ENCODE measurements at regions not wholly inside any gene's neighbourhood (a gene's known extent, or its start where the extent isn't known, plus 50 kb on each side); places are given as distances from the start of the nearest gene placed in this dataset.

DNA sequence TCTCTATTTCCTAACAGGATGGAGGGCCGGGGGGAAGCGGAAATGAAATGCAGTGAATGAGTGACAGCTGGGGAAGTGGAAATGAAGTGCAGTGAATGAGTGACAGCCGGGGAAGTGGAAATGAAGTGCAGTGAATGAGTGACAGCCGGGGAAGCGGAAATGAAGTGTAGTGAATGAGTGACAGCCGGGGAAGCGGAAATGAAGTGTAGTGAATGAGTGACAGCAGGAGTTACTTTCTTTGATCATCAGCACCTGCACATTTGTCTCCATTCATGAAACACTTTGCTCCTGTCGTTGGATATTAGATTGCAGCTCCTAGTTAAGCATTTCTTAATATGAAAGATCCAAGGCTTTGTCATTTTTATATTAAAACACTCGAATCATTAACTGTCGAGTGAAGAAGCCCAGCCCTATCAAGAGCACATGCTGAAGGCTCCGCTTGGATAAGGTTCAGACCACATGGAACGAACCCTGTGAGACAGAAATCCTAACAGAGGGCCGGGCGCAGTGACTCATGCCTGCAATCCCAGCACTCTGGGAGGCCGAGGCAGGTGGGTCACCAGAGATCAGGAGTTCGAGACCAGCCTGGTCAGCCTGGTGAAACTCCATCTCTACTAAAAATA is 406.0 kb upstream of the ADARB2 start:
- no peaks in the 10 kb centered on the region for H3K27me3 ChIP-seq (ENCODE audit: control insufficient read depth, insufficient read depth, low read length)
- H3K4me1 ChIP-seq (ENCODE audit: control insufficient read depth, insufficient read depth, low read length, poor library complexity, severe bottlenecking) = no peaks in the 10 kb centered on the region
- Mint-ChIP-seq H3K9me3 (peaks cover 0 to 2% (median 0%) of the 10 kb centered on the region in 7 donors), H3K27me3 (peaks cover 4% of the 10 kb centered on the region), H3K4me1 (no peaks in the 10 kb centered on the region), H3K36me3 (no peaks in the 10 kb centered on the region), H3K4me3 (no peak overlapping the region), H3K27ac (no peak overlapping the region)
- H3K9me3 ChIP-seq (ENCODE audit: control insufficient read depth in 2 of 2, low read length in 2 of 2) = no peaks in the 10 kb centered on the region
- no peak overlapping the region for H3K4me3 ChIP-seq (ENCODE audit: low read depth, low read length)
- no peak for ATAC-seq (ENCODE audit: low read depth in 2 of 2)
- no peaks in the 10 kb centered on the region for H3K36me3 ChIP-seq (ENCODE audit: control insufficient read depth, insufficient read depth, low read length)
- H3K27ac ChIP-seq (ENCODE audit: insufficient read depth, low read length, poor library complexity, severe bottlenecking) = no peak overlapping the region
- no peak for DNase-seq

DNA sequence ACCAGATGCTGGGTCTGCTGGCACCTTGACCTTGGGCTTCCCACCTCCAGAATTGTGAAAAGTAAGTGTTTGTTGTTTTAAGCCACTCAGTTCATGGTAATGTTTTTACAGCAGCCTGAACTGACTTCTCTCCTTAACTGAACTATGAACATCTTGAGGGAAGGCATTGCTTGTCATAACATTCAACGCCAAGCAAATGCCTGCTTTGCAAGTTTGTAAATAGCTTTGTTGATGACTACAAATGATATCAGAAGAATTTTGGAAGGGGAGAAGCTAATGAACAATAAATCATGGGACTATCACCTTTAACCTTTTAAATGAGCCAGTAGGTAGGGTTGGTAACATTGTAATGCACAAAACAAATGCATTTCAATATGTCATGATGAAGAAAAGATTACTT is 402.4 kb upstream of the ADARB2 start:
- no peak overlapping the region for H3K27ac Mint-ChIP-seq
- peaks cover 0 to 2% (median 0%) of the 10 kb centered on the region in 7 donors for H3K9me3 Mint-ChIP-seq
- H3K27me3 Mint-ChIP-seq = no peaks in the 10 kb centered on the region
- H3K4me3 ChIP-seq (ENCODE audit: low read depth, low read length) = no peak overlapping the region
- H3K36me3 Mint-ChIP-seq = no peaks in the 10 kb centered on the region
- no peaks in the 10 kb centered on the region for H3K4me1 ChIP-seq (ENCODE audit: control insufficient read depth, insufficient read depth, low read length, poor library complexity, severe bottlenecking)
- no peak overlapping the region for H3K4me3 Mint-ChIP-seq
- no peak overlapping the region for H3K27ac ChIP-seq (ENCODE audit: insufficient read depth, low read length, poor library complexity, severe bottlenecking)
- no peaks in the 10 kb centered on the region for H3K36me3 ChIP-seq (ENCODE audit: control insufficient read depth, insufficient read depth, low read length)
- no peaks in the 10 kb centered on the region for H3K9me3 ChIP-seq (ENCODE audit: control insufficient read depth in 2 of 2, low read length in 2 of 2)
- H3K27me3 ChIP-seq (ENCODE audit: control insufficient read depth, insufficient read depth, low read length) = no peaks in the 10 kb centered on the region
- no peaks in the 10 kb centered on the region for H3K4me1 Mint-ChIP-seq
- DNase-seq (no peak), ATAC-seq (ENCODE audit: low read depth in 2 of 2) (no peak)

DNA sequence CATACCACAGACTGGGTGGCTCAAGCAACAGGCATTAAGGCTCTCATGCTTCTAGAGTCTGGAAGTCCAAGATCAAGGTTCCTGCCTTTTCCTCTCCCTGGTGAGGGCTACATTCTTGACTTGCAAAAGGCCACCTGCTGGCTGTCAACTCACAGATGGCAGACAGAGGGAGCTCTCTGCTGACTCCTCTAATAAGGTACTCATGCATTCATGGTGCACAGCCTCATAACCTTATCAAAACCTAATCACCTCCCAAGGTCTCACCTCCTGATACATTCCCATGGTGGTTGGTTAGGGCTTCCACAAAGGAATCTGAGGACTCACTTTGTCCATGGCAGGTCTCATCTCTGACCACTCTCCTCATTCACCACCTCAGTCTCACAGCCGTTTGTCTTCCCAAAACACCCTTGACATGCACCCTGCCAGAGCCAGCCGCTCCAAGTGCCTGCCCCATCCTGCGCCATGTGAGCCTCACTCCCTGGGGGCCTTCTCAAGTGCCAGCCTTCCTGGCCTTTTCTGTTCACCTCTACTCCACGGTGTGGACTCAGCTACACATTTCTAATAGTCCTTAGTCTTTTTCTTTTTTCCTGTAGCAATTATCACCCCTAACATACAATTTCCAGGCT is 400.3 kb upstream of the ADARB2 start:
- no peaks in the 10 kb centered on the region for H3K36me3 ChIP-seq (ENCODE audit: control insufficient read depth, insufficient read depth, low read length)
- no peaks in the 10 kb centered on the region for H3K27me3 ChIP-seq (ENCODE audit: control insufficient read depth, insufficient read depth, low read length)
- Mint-ChIP-seq H3K27ac (peak overlapping the region in 2 of 3 donors; percentile 21 to 41), H3K27me3 (no peaks in the 10 kb centered on the region), H3K4me3 (no peak overlapping the region), H3K9me3 (peaks cover 0 to 2% (median 0%) of the 10 kb centered on the region in 7 donors), H3K36me3 (no peaks in the 10 kb centered on the region), H3K4me1 (no peaks in the 10 kb centered on the region)
- H3K27ac ChIP-seq (ENCODE audit: insufficient read depth, low read length, poor library complexity, severe bottlenecking) = no peak overlapping the region
- H3K4me3 ChIP-seq (ENCODE audit: low read depth, low read length) = no peak overlapping the region
- ATAC-seq (ENCODE audit: low read depth in 2 of 2) = no peak
- no peaks in the 10 kb centered on the region for H3K9me3 ChIP-seq (ENCODE audit: control insufficient read depth in 2 of 2, low read length in 2 of 2)
- no peaks in the 10 kb centered on the region for H3K4me1 ChIP-seq (ENCODE audit: control insufficient read depth, insufficient read depth, low read length, poor library complexity, severe bottlenecking)
- DNase-seq = peak in 1 of 3 donors; percentile 21

DNA sequence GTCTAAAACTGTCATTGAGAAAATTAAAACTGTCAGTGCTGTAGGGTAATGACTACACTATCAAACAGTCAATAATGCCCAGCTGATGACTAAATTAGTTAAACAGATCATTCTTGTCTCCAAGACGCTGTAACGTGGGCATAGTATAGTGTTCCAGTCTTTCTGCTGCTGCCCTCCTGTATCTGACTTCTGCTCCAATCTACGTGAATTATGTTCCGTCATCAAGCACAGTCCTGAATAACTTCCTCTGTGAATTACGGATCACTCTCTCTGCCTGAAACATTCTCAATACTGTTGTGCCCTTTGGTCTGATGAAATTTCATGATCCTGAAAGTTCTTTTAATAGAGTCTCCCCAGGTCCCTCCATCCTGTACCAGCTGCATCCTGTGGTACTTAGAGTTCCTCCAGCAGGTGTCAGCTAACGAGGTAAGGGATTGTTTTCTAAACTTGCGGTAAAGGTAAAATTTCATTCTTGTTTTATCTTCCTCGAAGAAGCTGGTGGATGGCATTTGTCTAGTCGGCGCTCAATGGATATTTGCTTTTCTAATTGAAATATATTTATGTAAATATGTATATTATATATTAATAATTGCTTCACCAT is 393.5 kb upstream of the ADARB2 start:
- Mint-ChIP-seq H3K36me3 (no peaks in the 10 kb centered on the region), H3K9me3 (peaks cover 0 to 8% (median 0%) of the 10 kb centered on the region in 7 donors), H3K27me3 (no peaks in the 10 kb centered on the region), H3K4me1 (no peaks in the 10 kb centered on the region), H3K4me3 (no peak overlapping the region), H3K27ac (no peak overlapping the region)
- no peaks in the 10 kb centered on the region for H3K36me3 ChIP-seq (ENCODE audit: control insufficient read depth, insufficient read depth, low read length)
- DNase-seq (no peak), ATAC-seq (ENCODE audit: low read depth in 2 of 2) (no peak)
- H3K27ac ChIP-seq (ENCODE audit: insufficient read depth, low read length, poor library complexity, severe bottlenecking) = no peak overlapping the region
- no peaks in the 10 kb centered on the region for H3K9me3 ChIP-seq (ENCODE audit: control insufficient read depth in 2 of 2, low read length in 2 of 2)
- no peak overlapping the region for H3K4me3 ChIP-seq (ENCODE audit: low read depth, low read length)
- H3K4me1 ChIP-seq (ENCODE audit: control insufficient read depth, insufficient read depth, low read length, poor library complexity, severe bottlenecking) = no peaks in the 10 kb centered on the region
- H3K27me3 ChIP-seq (ENCODE audit: control insufficient read depth, insufficient read depth, low read length) = no peaks in the 10 kb centered on the region

DNA sequence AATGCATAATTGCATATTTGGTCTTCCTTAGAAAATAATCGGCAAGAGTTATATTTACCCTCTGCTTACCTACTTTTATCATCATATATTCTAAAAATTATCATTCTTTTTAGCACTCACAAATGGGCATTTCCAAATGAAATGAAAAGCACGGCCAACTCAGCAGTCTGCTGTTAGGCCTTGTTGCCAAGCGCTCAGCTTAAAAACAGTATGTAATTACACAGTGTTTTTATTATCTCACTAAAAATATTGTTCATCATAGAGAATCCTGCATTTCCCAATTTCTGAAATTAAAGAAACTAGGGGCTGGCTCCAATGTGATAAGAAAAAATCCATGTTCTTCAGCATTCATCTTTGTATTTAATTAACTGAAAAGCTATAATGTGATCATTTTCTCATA is 391.7 kb upstream of the ADARB2 start:
- DNase-seq (no peak), ATAC-seq (ENCODE audit: low read depth in 2 of 2) (no peak)
- Histone ChIP-seq H3K4me1 (ENCODE audit: control insufficient read depth, insufficient read depth, low read length, poor library complexity, severe bottlenecking) (no peaks in the 10 kb centered on the region), H3K27me3 (ENCODE audit: control insufficient read depth, insufficient read depth, low read length) (no peaks in the 10 kb centered on the region), H3K27ac (ENCODE audit: insufficient read depth, low read length, poor library complexity, severe bottlenecking) (no peak overlapping the region), H3K9me3 (ENCODE audit: control insufficient read depth in 2 of 2, low read length in 2 of 2) (no peaks in the 10 kb centered on the region), H3K36me3 (ENCODE audit: control insufficient read depth, insufficient read depth, low read length) (no peaks in the 10 kb centered on the region), H3K4me3 (ENCODE audit: low read depth, low read length) (no peak overlapping the region)
- H3K36me3 Mint-ChIP-seq = no peaks in the 10 kb centered on the region
- no peaks in the 10 kb centered on the region for H3K4me1 Mint-ChIP-seq
- no peaks in the 10 kb centered on the region for H3K27me3 Mint-ChIP-seq
- H3K9me3 Mint-ChIP-seq = peaks cover 0 to 8% (median 0%) of the 10 kb centered on the region in 7 donors
- H3K27ac Mint-ChIP-seq = no peak overlapping the region
- H3K4me3 Mint-ChIP-seq = no peak overlapping the region

DNA sequence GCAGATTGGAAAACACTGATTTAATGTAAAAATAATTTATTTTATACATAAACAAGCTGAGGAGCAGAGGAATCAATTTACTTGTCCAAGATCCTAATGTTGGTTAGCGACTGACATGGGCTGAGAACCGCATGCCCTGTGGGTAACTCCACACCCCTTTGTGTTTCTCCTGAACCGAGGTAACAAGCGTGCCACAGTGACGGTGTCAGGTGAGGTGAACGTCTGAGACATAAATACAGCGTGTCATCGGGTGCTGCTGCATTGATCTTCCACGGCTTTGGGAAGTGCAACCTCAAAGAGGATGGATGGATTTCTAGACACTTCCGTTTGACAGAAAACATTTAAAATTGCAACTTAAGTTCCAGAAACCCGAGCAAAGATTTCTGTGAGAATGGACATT is 386.8 kb upstream of the ADARB2 start:
- Histone ChIP-seq H3K27ac (ENCODE audit: insufficient read depth, low read length, poor library complexity, severe bottlenecking) (no peak overlapping the region), H3K9me3 (ENCODE audit: control insufficient read depth in 2 of 2, low read length in 2 of 2) (no peaks in the 10 kb centered on the region), H3K4me3 (ENCODE audit: low read depth, low read length) (no peak overlapping the region), H3K27me3 (ENCODE audit: control insufficient read depth, insufficient read depth, low read length) (no peaks in the 10 kb centered on the region), H3K4me1 (ENCODE audit: control insufficient read depth, insufficient read depth, low read length, poor library complexity, severe bottlenecking) (no peaks in the 10 kb centered on the region), H3K36me3 (ENCODE audit: control insufficient read depth, insufficient read depth, low read length) (no peaks in the 10 kb centered on the region)
- ATAC-seq (ENCODE audit: low read depth in 2 of 2) = no peak
- Mint-ChIP-seq H3K36me3 (no peaks in the 10 kb centered on the region), H3K27ac (no peak overlapping the region), H3K27me3 (no peaks in the 10 kb centered on the region), H3K4me3 (no peak overlapping the region), H3K9me3 (peaks cover 0 to 6% (median 0%) of the 10 kb centered on the region in 7 donors), H3K4me1 (peaks cover 0 to 4% (median 0%) of the 10 kb centered on the region in 4 donors)
- DNase-seq = no peak

DNA sequence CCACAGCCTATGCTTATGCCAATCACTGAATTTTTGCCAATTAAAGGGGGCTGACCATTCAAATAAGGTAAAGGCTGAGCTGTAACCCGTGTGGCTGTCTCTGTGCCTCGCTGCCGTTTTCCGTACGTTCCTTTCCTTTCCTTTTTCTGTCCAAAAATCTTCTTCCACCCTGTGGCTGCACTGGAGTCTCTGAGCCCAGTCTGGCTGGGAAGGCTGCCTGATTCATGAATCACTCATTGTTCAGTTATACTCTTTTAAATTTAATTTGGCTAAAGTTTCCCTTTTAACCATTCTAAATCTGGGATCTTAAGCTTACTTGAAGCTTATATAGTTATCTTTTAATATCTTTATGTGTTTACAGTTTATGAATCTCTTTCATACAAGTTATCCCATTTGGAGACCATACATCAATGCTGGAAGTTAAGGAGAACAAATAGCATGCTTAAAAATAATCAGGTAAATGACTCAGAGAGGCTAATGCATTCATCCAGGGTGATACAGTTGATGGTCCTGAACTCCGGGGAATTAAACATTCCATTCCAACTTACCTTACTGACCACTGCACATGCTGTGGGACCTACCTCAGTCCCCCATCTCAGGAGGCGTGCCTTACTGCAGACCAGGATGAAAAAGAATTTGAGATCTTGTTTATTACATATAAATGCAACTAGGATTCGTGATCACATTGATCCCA is 385.3 kb upstream of the ADARB2 start:
- Mint-ChIP-seq H3K36me3 (no peaks in the 10 kb centered on the region), H3K27me3 (no peaks in the 10 kb centered on the region), H3K4me1 (peaks cover 0 to 4% (median 0%) of the 10 kb centered on the region in 4 donors), H3K27ac (no peak overlapping the region), H3K9me3 (peaks cover 0 to 6% (median 0%) of the 10 kb centered on the region in 7 donors), H3K4me3 (no peak overlapping the region)
- Histone ChIP-seq H3K27ac (ENCODE audit: insufficient read depth, low read length, poor library complexity, severe bottlenecking) (no peak overlapping the region), H3K4me3 (ENCODE audit: low read depth, low read length) (no peak overlapping the region), H3K4me1 (ENCODE audit: control insufficient read depth, insufficient read depth, low read length, poor library complexity, severe bottlenecking) (no peaks in the 10 kb centered on the region), H3K36me3 (ENCODE audit: control insufficient read depth, insufficient read depth, low read length) (no peaks in the 10 kb centered on the region), H3K9me3 (ENCODE audit: control insufficient read depth in 2 of 2, low read length in 2 of 2) (no peaks in the 10 kb centered on the region), H3K27me3 (ENCODE audit: control insufficient read depth, insufficient read depth, low read length) (no peaks in the 10 kb centered on the region)
- ATAC-seq (ENCODE audit: low read depth in 2 of 2) (no peak), DNase-seq (no peak)
